ENCODE measurements at regions not wholly inside any gene's neighbourhood (a gene's known extent, or its start where the extent isn't known, plus 50 kb on each side); places are given as distances from the start of the nearest gene placed in this dataset.
A peak's percentile ranks its signal among the peaks of the same experiment; 100 is the strongest.
"Not testable (repeated sequence)": the region's sequence is repeated elsewhere in the genome, so short reads cannot be mapped to it uniquely, and the experiment has no call there.

- DNase-seq, result no peak
Measured at GRCh38 chr2:208686665-208687064, 280.1 kb downstream of the PTH2R start.

GRCh38 chr2:208687720-208688119, 281.1 kb downstream of the PTH2R start:
- DNase-seq, result not testable (repeated sequence)

GRCh38 chr2:208698114-208698513, 291.5 kb downstream of the PTH2R start:
- peak in 1 of 2 experiments; percentile 61 for DNase-seq

GRCh38 chr2:208708486-208708885, 301.9 kb downstream of the PTH2R start:
- DNase-seq, result no peak

GRCh38 chr2:208711598-208711997, 305.0 kb downstream of the PTH2R start:
- DNase-seq, result no peak

- peak in 1 of 2 experiments; percentile 50 for DNase-seq
Measured at GRCh38 chr2:208713066-208713745, 306.6 kb downstream of the PTH2R start.

GRCh38 chr2:208718828-208719227, 312.2 kb downstream of the PTH2R start:
- no peak for DNase-seq

GRCh38 chr2:208722731-208723130, 316.1 kb downstream of the PTH2R start:
- DNase-seq, result no peak

- DNase-seq, result peak; percentile 28 to 48
Measured at GRCh38 chr2:208725280-208725679, 318.7 kb downstream of the PTH2R start.

GRCh38 chr2:208726242-208726641, 319.6 kb downstream of the PTH2R start:
- DNase-seq, result no peak

- not testable (repeated sequence) for DNase-seq
Measured at GRCh38 chr2:208751663-208752415, 345.2 kb downstream of the PTH2R start.

GRCh38 chr2:208757364-208757763, 350.8 kb downstream of the PTH2R start:
- no peak for DNase-seq

GRCh38 chr2:208773074-208773473, 366.5 kb downstream of the PTH2R start:
- not testable (repeated sequence) for DNase-seq

- DNase-seq, result no peak
Measured at GRCh38 chr2:208781166-208781565, 374.6 kb downstream of the PTH2R start.

GRCh38 chr2:208782097-208782496, 375.5 kb downstream of the PTH2R start:
- no peak for DNase-seq

GRCh38 chr2:208783184-208783583, 376.6 kb downstream of the PTH2R start:
- peak in 1 of 2 experiments; percentile 48 for DNase-seq

- DNase-seq, result not testable (repeated sequence)
Measured at GRCh38 chr2:208784774-208785173, 378.2 kb downstream of the PTH2R start.

GRCh38 chr2:208791257-208791656, 384.7 kb downstream of the PTH2R start:
- DNase-seq, result no peak

GRCh38 chr2:208792766-208793165, 386.2 kb downstream of the PTH2R start:
- no peak for DNase-seq

GRCh38 chr2:208793434-208793833, 386.8 kb downstream of the PTH2R start:
- no peak for DNase-seq

GRCh38 chr2:208794288-208794975, 387.8 kb downstream of the PTH2R start:
- DNase-seq, result no peak

GRCh38 chr2:208798698-208799097, 392.1 kb downstream of the PTH2R start:
- peak in 1 of 2 experiments; percentile 40 for DNase-seq

- DNase-seq, result no peak
Measured at GRCh38 chr2:208799397-208799796, 392.8 kb downstream of the PTH2R start.

- not testable (repeated sequence) for DNase-seq
Measured at GRCh38 chr2:208800887-208801286, 394.3 kb downstream of the PTH2R start.
